ENCODE measurements at regions not wholly inside any gene's neighbourhood (a gene's known extent, or its start where the extent isn't known, plus 50 kb on each side); places are given as distances from the start of the nearest gene placed in this dataset.
"Not testable (repeated sequence)": the region's sequence is repeated elsewhere in the genome, so short reads cannot be mapped to it uniquely, and the experiment has no call there.

DNA sequence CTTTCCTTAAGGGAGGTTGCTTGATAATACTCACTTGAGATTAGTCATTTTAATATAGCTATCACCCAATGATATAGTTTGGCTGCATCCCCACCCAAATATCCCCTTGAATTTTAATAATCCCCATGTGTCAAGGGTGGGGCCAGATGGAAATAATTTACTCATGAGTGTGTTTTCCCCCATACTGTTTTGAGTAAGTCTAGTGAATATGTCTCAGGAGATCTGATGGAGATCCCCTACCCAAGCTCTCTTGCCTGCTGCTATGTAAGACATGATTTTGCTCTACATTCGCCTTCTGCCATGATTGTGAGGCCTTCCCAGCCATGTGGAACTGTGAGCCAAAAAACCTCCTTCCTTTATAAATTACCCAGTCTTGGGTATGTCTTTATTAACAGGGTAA is 539.7 kb upstream of the GRID2 start:
- Histone ChIP-seq H3K27me3 (ENCODE audit: control insufficient read depth in 3 of 3, insufficient read depth in 3 of 3, low read length in 2 of 3) (no peaks in the 10 kb centered on the region), H3K9me3 (ENCODE audit: control insufficient read depth in 4 of 4, insufficient read depth in 3 of 4, low read length in 3 of 4) (no peaks in the 10 kb centered on the region), H3K27ac (ENCODE audit: low read depth in 1 of 2, low read length in 1 of 2) (no peak overlapping the region), H3K4me1 (ENCODE audit: control insufficient read depth in 5 of 5, insufficient read depth in 5 of 5, low read length in 5 of 5) (no peaks in the 10 kb centered on the region), H3K36me3 (ENCODE audit: control insufficient read depth in 4 of 4, insufficient read depth in 4 of 4, low read length in 4 of 4) (no peaks in the 10 kb centered on the region), H3K9ac (ENCODE audit: insufficient read depth in 1 of 2, low read length in 2 of 2) (no peak overlapping the region), H3K4me3 (no peak overlapping the region)
- DNase-seq = no peak
- WGBS, 2 donors = 61 to 85% methylated on average over 1 of the region's 1 CpG
- TF ChIP-seq, protein P1, sequence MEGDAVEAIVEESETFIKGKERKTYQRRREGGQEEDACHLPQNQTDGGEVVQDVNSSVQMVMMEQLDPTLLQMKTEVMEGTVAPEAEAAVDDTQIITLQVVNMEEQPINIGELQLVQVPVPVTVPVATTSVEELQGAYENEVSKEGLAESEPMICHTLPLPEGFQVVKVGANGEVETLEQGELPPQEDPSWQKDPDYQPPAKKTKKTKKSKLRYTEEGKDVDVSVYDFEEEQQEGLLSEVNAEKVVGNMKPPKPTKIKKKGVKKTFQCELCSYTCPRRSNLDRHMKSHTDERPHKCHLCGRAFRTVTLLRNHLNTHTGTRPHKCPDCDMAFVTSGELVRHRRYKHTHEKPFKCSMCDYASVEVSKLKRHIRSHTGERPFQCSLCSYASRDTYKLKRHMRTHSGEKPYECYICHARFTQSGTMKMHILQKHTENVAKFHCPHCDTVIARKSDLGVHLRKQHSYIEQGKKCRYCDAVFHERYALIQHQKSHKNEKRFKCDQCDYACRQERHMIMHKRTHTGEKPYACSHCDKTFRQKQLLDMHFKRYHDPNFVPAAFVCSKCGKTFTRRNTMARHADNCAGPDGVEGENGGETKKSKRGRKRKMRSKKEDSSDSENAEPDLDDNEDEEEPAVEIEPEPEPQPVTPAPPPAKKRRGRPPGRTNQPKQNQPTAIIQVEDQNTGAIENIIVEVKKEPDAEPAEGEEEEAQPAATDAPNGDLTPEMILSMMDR (IDR thresholded peaks at IDR 0.05; ENCODE audit: control extremely low read depth, extremely low read depth) = no peak
- no peak for ATAC-seq (ENCODE audit: insufficient read depth, low FRiP score)

DNA sequence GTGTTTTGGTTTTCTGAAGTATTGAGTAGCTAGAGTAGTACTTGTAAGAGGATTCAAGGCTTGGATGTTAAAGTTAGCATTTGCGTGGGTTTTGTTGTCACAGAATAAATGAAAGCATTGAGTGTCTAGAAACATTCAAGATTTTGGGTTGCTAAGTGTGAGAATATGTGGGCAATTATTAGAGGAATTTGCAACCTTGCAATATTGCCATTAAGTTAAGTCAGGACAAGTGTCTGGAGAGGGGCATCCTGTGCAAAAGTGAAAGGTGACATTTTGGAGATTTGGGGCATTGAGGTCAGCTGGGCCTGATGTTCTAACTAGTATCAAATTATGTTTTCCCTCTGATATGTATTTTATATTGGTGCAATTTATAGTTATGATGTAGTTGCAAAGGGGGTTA is 533.9 kb upstream of the GRID2 start:
- H3K9me3 ChIP-seq (ENCODE audit: control insufficient read depth in 4 of 4, insufficient read depth in 3 of 4, low read length in 3 of 4) = peaks cover 0 to 5% (median 0%) of the 10 kb centered on the region in 4 donors
- H3K27me3 ChIP-seq (ENCODE audit: control insufficient read depth in 3 of 3, insufficient read depth in 3 of 3, low read length in 2 of 3) = no peaks in the 10 kb centered on the region
- H3K9ac ChIP-seq (ENCODE audit: insufficient read depth in 1 of 2, low read length in 2 of 2) = no peak overlapping the region
- H3K4me1 ChIP-seq (ENCODE audit: control insufficient read depth in 5 of 5, insufficient read depth in 5 of 5, low read length in 5 of 5) = no peaks in the 10 kb centered on the region
- DNase-seq (no peak), ATAC-seq (ENCODE audit: insufficient read depth, low FRiP score) (no peak)
- H3K36me3 ChIP-seq (ENCODE audit: control insufficient read depth in 4 of 4, insufficient read depth in 4 of 4, low read length in 4 of 4) = no peaks in the 10 kb centered on the region
- TF ChIP-seq, protein P1 (IDR thresholded peaks at IDR 0.05; ENCODE audit: control extremely low read depth, extremely low read depth) = no peak
- H3K4me3 ChIP-seq = no peak overlapping the region
- H3K27ac ChIP-seq (ENCODE audit: low read depth in 1 of 2, low read length in 1 of 2) = no peak overlapping the region
- WGBS, 2 donors = 93% methylated on average over 1 of the region's 1 CpG

DNA sequence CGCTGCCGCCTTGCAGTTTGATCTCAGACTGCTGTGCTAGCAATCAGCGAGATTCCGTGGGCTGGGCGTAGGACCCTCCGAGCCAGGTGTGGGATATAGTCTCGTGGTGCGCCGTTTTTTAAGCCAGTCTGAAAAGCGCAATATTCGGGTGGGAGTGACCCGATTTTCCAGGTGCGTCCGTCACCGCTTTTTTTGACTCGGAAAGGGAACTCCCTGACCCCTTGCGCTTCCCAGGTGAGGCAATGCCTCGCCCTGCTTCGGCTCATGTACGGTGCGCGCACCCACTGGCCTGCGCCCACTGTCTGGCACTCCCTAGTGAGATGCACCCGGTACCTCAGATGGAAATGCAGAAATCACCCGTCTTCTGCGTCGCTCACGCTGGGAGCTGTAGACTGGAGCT is 512.1 kb upstream of the GRID2 start:
- DNase-seq; H3K4me3 ChIP-seq; H3K27ac ChIP-seq (ENCODE audit: low read depth in 1 of 2, low read length in 1 of 2); H3K36me3 ChIP-seq (ENCODE audit: control insufficient read depth in 4 of 4, insufficient read depth in 4 of 4, low read length in 4 of 4); ATAC-seq (ENCODE audit: insufficient read depth, low FRiP score); H3K9me3 ChIP-seq (ENCODE audit: control insufficient read depth in 4 of 4, insufficient read depth in 3 of 4, low read length in 3 of 4); H3K4me1 ChIP-seq (ENCODE audit: control insufficient read depth in 5 of 5, insufficient read depth in 5 of 5, low read length in 5 of 5); H3K27me3 ChIP-seq (ENCODE audit: control insufficient read depth in 3 of 3, insufficient read depth in 3 of 3, low read length in 2 of 3); H3K9ac ChIP-seq (ENCODE audit: insufficient read depth in 1 of 2, low read length in 2 of 2): not testable (repeated sequence)
- 30 to 53% methylated on average over 28 of the region's 28 CpGs for WGBS, 2 donors

DNA sequence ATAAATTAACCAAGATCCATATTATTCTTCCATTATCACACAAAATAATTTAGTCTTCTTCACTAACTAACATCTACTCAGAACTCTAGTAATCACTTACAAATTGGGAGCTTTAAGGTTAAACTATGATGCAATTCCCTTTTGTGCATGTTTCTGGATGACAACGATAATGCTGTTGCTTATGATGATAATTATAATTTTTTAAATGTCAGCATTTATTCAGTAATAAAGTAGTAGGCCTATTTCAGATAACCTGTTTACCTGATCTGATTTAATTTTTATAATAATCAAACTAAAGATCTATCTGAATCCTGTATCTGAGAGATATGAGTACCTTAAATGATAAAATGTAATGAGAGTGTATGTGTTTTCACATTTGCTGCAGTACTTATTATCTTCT is 507.8 kb upstream of the GRID2 start:
- 85 to 89% methylated on average over 1 of the region's 1 CpG for WGBS, 2 donors

More for the DNA sequence above, 507.8 kb upstream of the GRID2 start:
- ATAC-seq (ENCODE audit: insufficient read depth, low FRiP score) (no peak), DNase-seq (no peak)
- Histone ChIP-seq H3K9ac (ENCODE audit: insufficient read depth in 1 of 2, low read length in 2 of 2) (no peak overlapping the region), H3K27me3 (ENCODE audit: control insufficient read depth in 3 of 3, insufficient read depth in 3 of 3, low read length in 2 of 3) (no peaks in the 10 kb centered on the region), H3K4me1 (ENCODE audit: control insufficient read depth in 5 of 5, insufficient read depth in 5 of 5, low read length in 5 of 5) (no peaks in the 10 kb centered on the region), H3K4me3 (no peak overlapping the region), H3K9me3 (ENCODE audit: control insufficient read depth in 4 of 4, insufficient read depth in 3 of 4, low read length in 3 of 4) (peaks cover 0 to 1% (median 0%) of the 10 kb centered on the region in 4 donors), H3K27ac (ENCODE audit: low read depth in 1 of 2, low read length in 1 of 2) (no peak overlapping the region), H3K36me3 (ENCODE audit: control insufficient read depth in 4 of 4, insufficient read depth in 4 of 4, low read length in 4 of 4) (no peaks in the 10 kb centered on the region)
- TF ChIP-seq, protein P1 (IDR thresholded peaks at IDR 0.05; ENCODE audit: control extremely low read depth, extremely low read depth) = no peak
